ENCODE measurements at regions not wholly inside any gene's neighbourhood (a gene's known extent, or its start where the extent isn't known, plus 50 kb on each side); places are given as distances from the start of the nearest gene placed in this dataset.

- no peak for DNase-seq (ENCODE audit: low read depth in 2 of 3, low spot score in 1 of 3)
Measured at GRCh38 chr16:5516115-5516514, 418.5 kb upstream of the EEF2KMT start.

DNA sequence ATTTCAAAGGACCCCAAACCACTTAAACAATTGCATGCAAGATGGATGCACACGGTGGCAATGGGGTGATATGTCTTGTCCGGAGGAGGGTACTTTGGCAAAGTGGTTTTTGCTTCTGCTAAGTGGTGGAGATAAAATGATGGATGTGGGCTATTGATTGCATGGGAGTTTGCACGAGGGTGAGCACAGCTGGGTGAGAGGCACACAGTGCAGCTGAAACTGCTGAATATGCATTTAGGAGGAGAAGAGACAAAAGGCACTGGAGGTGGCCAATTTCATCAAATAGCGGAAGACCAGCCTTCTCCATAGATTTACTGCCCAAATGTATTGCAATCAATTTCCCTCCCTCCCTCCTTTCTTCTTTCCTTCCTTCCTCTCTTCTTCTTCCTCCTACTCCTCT lies 414.4 kb upstream of the EEF2KMT start:
- DNase-seq (ENCODE audit: low read depth in 2 of 3, low spot score in 1 of 3) = no peak

- DNase-seq (ENCODE audit: low read depth in 2 of 3, low spot score in 1 of 3) = no peak
Measured at GRCh38 chr16:5510819-5511370, 413.3 kb upstream of the EEF2KMT start.

DNA sequence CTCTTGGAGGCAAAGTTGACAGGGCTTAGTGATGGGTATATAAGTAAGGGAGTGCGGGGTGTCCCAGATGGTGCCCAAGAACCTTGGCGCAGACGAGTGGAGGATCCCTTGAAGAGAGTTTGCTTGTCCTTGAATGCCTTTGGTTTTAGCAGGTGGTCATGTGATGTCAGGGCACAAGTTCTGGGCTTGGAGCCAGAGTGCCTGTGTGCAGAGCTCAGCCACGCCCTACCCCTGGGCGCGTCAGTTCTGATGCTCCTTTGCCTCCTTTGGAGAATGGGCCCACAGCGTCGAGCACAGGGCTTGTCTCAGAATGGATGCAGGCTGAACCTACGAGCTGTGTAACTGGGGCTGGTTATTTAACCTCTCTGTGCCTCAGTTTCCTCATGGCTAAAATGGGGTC lies 412.2 kb upstream of the EEF2KMT start:
- no peak for DNase-seq (ENCODE audit: low read depth in 2 of 3, low spot score in 1 of 3)

DNA sequence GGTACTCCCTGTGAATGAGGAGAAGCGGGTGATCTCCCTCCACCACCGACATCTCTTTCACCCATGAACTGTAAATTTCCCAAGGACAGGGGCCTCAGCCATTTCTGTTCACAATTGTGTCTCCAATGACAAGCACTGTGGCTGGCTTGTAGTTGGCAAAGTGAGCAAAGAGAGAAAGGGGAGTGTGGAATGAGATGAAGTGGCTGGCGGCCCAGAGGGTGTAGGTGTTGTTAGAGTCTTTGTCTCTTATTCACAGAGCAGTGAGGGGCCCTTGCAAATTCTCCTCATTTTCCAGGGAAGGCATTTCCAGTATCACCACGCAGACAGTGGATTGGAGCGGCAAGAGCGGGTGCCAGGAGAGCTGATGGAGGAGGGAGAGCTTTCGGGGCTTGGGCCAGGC lies 411.7 kb upstream of the EEF2KMT start:
- DNase-seq (ENCODE audit: low read depth in 2 of 3, low spot score in 1 of 3) = no peak

GRCh38 chr16:5508371-5508770 lies 410.8 kb upstream of the EEF2KMT start:
- DNase-seq (ENCODE audit: low read depth in 2 of 3, low spot score in 1 of 3) = no peak

GRCh38 chr16:5506021-5506420 lies 408.4 kb upstream of the EEF2KMT start:
- no peak for DNase-seq (ENCODE audit: low read depth in 2 of 3, low spot score in 1 of 3)

- no peak for DNase-seq (ENCODE audit: low read depth in 2 of 3, low spot score in 1 of 3)
Measured at GRCh38 chr16:5505091-5505887, 407.7 kb upstream of the EEF2KMT start.

GRCh38 chr16:5504064-5504781 lies 406.6 kb upstream of the EEF2KMT start:
- DNase-seq (ENCODE audit: low read depth in 2 of 3, low spot score in 1 of 3) = no peak

GRCh38 chr16:5502944-5503343 lies 405.3 kb upstream of the EEF2KMT start:
- DNase-seq (ENCODE audit: low read depth in 2 of 3, low spot score in 1 of 3) = no peak

DNA sequence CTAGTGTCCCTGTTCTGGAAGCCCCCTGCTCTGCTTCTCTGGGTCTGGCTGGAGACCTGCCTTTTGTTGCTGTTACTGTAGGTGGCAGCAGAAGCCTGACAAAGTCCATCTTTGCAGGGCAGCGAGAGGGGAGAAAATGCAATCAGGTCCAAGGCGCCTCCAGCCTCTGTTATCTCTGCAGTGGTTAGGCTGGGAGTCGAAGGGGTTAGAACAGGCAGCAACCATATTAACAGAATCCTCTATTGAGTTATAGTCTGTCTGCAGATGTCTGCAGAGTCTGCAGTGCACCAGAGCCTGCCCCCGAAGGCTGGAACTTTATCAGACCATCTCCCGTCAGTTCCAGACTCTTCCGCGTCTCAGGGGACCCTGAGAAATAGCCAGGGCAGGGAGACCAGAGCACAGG lies 404.9 kb upstream of the EEF2KMT start:
- DNase-seq (ENCODE audit: low read depth in 2 of 3, low spot score in 1 of 3) = no peak

DNA sequence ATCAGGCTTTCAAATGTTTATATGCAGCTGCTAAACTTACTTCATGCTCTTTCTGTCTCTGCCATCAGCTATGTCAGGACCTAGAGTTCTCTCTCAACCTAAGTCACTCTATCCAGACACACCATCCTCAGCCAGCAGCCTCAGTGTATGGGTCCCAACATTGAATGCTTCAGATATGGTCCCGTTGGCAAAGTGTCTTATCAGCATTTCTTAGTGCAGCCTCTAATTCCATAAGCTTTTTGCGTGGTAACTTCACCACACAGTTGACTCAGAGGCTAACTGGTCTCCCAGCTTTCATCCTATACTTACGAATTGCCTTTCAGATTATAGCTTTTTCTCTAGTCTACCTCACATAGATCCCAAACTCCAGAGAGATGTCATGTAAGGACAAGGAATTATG lies 402.9 kb upstream of the EEF2KMT start:
- no peak for DNase-seq (ENCODE audit: low read depth in 2 of 3, low spot score in 1 of 3)

DNA sequence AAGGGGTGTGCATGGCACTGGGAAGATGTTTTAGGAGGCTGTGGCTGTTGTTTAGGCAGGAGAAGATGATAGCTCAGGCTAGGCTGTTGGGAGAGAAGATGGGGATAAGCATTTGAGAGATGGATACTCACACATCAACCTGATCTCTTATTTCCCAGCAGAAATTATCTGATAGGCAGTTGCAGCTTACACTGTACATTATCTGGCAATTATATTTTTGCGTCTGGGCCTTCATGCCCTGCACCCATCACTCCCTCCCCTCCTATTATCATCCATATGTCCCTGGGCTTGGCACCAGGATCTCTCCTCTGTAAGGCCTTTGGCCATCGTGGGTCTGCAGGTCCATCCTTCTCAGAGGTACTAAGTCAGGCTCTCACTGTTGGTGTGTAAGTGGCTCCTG lies 401.0 kb upstream of the EEF2KMT start:
- DNase-seq (ENCODE audit: low read depth in 2 of 3, low spot score in 1 of 3) = no peak

- no peak for DNase-seq (ENCODE audit: low read depth in 2 of 3, low spot score in 1 of 3)
Measured at GRCh38 chr16:5496013-5496412, 398.4 kb upstream of the EEF2KMT start.

DNA sequence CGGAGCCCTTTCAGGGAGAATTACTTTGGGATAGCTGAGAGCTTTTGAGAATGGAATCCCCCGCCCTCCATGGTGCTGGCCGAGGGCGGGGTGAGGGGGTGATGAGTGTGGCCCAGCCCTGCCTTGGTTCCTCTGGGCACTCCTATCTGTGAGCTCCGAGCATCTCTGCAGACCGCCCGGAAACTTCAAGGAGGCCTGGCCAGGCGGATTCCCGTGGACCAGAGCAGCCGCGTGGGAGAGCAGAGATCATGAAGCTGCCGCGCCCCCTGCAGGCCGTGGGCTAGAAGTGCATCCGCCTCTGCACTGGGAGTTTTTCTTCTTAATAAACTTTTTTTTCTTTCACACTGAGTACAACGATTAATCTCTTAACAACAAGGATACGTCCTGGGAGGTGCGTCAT lies 392.9 kb upstream of the EEF2KMT start:
- DNase-seq (ENCODE audit: low read depth in 2 of 3, low spot score in 1 of 3) = peak; percentile 1 to 3 (median 3)

GRCh38 chr16:5488581-5488980 lies 391.0 kb upstream of the EEF2KMT start:
- no peak for DNase-seq (ENCODE audit: low read depth in 2 of 3, low spot score in 1 of 3)

DNA sequence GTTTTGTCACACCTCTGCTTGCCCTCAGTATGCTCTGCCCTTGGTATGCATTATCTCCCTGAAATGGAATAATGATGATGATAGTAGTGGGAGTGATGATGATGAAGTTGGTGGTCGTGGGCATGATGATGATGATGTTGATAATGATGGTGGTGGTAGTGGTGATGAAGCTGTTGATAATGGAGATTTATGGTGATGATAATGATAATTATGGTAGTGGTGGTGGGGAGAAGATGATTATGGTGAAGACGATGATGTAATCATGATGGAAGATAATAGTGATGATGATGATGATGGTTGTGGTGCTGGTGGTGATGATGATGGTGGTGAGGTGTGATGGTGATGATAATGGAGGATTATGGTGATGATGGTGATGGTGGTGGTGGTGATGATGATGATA lies 390.1 kb upstream of the EEF2KMT start:
- no peak for DNase-seq (ENCODE audit: low read depth in 2 of 3, low spot score in 1 of 3)

GRCh38 chr16:5482256-5482655 lies 384.7 kb upstream of the EEF2KMT start:
- no peak for DNase-seq (ENCODE audit: low read depth in 2 of 3, low spot score in 1 of 3)

- no peak for DNase-seq (ENCODE audit: low read depth in 2 of 3, low spot score in 1 of 3)
Measured at GRCh38 chr16:5480431-5481195, 383.0 kb upstream of the EEF2KMT start.

GRCh38 chr16:5479926-5480325 lies 382.3 kb upstream of the EEF2KMT start:
- no peak for DNase-seq (ENCODE audit: low read depth in 2 of 3, low spot score in 1 of 3)

- no peak for DNase-seq (ENCODE audit: low read depth in 2 of 3, low spot score in 1 of 3)
Measured at GRCh38 chr16:5478036-5478435, 380.4 kb upstream of the EEF2KMT start.

- no peak for DNase-seq (ENCODE audit: low read depth in 2 of 3, low spot score in 1 of 3)
Measured at GRCh38 chr16:5477251-5477650, 379.7 kb upstream of the EEF2KMT start.
